ENCODE measurements at regions not wholly inside any gene's neighbourhood (a gene's known extent, or its start where the extent isn't known, plus 50 kb on each side); places are given as distances from the start of the nearest gene placed in this dataset.

DNA sequence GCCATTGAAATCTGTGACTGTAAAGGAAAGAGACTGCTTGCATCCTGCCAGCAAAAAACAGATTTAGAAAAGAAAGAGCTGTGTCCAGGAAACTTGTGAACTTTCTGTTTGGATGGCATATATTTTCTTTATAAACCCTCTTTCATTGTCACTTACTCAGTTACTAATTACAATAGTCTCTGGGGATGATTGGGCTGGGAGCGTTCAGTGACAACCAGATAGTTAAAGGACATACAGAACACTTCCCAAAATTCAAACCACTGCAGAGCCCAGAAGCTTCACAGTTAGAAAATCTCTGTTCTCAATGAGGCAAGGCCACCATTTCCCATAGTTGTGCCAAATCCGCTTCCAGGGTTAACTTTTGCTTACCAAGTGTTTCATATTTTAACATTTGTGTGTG, 98.6 kb upstream of the TAB2 start:
- TF ChIP-seq EZH2 (IDR thresholded peaks at IDR 0.05; ENCODE audit: insufficient read depth, poor library complexity, severe bottlenecking) (no peak), EZH2phosphoT487 (IDR thresholded peaks at IDR 0.05; ENCODE audit: insufficient read depth, low read depth) (no peak)

Measured in GM23248 (cell line).